ENCODE measurements at regions not wholly inside any gene's neighbourhood (a gene's known extent, or its start where the extent isn't known, plus 50 kb on each side); places are given as distances from the start of the nearest gene placed in this dataset.

DNA sequence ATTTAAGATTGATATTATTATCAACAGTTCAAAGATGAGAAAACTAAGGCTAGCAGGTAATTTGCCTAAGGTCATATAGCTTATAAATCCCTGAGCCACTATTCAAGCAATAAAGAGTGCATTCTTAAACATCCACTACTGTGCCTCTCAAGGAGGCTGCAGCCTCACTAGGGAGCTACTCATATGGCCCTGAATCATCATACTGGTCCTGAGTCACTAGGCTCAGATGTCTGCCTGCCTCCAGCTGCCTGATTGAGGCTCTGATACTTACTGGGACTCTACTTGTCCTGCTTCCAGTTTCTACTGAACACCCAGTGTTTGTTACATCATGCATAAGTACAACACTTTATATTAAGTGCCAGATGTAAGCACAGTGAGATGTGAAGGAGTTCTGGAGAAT is 110.7 kb downstream of the AASDH start:
- TF ChIP-seq CTCF (IDR thresholded peaks at IDR 0.05; ENCODE audit: low read depth, low read length) (no peak), POLR2A (IDR thresholded peaks at IDR 0.05; ENCODE audit: extremely low read depth, insufficient read length) (no peak), MYC (IDR thresholded peaks at IDR 0.05; ENCODE audit: low read depth, low read length) (no peak)
- TF ChIP-seq, protein P1, sequence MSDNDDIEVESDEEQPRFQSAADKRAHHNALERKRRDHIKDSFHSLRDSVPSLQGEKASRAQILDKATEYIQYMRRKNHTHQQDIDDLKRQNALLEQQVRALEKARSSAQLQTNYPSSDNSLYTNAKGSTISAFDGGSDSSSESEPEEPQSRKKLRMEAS (IDR thresholded peaks at IDR 0.05; ENCODE audit: low read depth, low read length), result no peak
